H1 (cell line): ENCODE measurements at regions not wholly inside any gene's neighbourhood (a gene's known extent, or its start where the extent isn't known, plus 50 kb on each side); places are given as distances from the start of the nearest gene placed in this dataset.

Experiments
- HDAC6 ChIP-seq: IDR thresholded peaks from one replicate; pipeline ENCODE4 v1.7.1; 2012; ENCODE audit warnings: low read depth, mild to moderate bottlenecking, inconsistent platforms, low read length, moderate library complexity
- NANOG ChIP-seq: IDR thresholded peaks from 2 replicates; pipeline ENCODE4 v1.6.1; 2011; ENCODE audit warnings: low read length, low read depth, mild to moderate bottlenecking, inconsistent platforms; ENCODE audit not compliant: insufficient read depth, poor library complexity, severe bottlenecking
- POU5F1 ChIP-seq: IDR thresholded peaks from 2 replicates; pipeline ENCODE4 v1.6.1; 2011; ENCODE audit warnings: low read depth, mild to moderate bottlenecking, low read length, moderate library complexity
- RFX5 ChIP-seq: IDR thresholded peaks from 2 replicates; pipeline ENCODE4 v1.6.1; 2011; ENCODE audit warnings: low read depth, low read length, improper control_type of control experiment, borderline replicate concordance
- TAF7 ChIP-seq: optimal IDR thresholded peaks from 2 replicates; pipeline ENCODE3; 2011; ENCODE audit warnings: low read depth, mild to moderate bottlenecking, inconsistent platforms, low read length, moderate library complexity, borderline replicate concordance
- TF ChIP-seq, protein P1 (sequence below): IDR thresholded peaks from 2 replicates; pipeline ENCODE4 v1.6.1; 2012; ENCODE audit warnings: low read length, inconsistent platforms

- TF ChIP-seq HDAC6 = no peak
- no peak for TF ChIP-seq POU5F1
- TF ChIP-seq, protein P1, sequence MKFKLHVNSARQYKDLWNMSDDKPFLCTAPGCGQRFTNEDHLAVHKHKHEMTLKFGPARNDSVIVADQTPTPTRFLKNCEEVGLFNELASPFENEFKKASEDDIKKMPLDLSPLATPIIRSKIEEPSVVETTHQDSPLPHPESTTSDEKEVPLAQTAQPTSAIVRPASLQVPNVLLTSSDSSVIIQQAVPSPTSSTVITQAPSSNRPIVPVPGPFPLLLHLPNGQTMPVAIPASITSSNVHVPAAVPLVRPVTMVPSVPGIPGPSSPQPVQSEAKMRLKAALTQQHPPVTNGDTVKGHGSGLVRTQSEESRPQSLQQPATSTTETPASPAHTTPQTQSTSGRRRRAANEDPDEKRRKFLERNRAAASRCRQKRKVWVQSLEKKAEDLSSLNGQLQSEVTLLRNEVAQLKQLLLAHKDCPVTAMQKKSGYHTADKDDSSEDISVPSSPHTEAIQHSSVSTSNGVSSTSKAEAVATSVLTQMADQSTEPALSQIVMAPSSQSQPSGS = no peak
- TF ChIP-seq RFX5 = no peak
- TF ChIP-seq TAF7 = no peak
- no peak for TF ChIP-seq NANOG
These were observed 299.4 kb upstream of the NPVF start (continued) for GRCh38 chr7:25527665-25528170.
